GM12872 (cell line): ENCODE measurements at regions not wholly inside any gene's neighbourhood (a gene's known extent, or its start where the extent isn't known, plus 50 kb on each side); places are given as distances from the start of the nearest gene placed in this dataset.

Experiments
- CTCF ChIP-seq: IDR thresholded peaks from 3 replicates; pipeline ENCODE4 v1.5.1; 2011; ENCODE audit warnings: low read depth, mild to moderate bottlenecking, low read length, moderate library complexity; ENCODE audit not compliant: insufficient read depth

GRCh38 chr11:34770111-34770510, 146.1 kb downstream of the APIP start:
- no peak for TF ChIP-seq CTCF

- TF ChIP-seq CTCF, result no peak
Observed at GRCh38 chr11:34769224-34769623, 147.0 kb downstream of the APIP start.

- no peak for TF ChIP-seq CTCF
Observed at GRCh38 chr11:34758262-34758661, 137.4 kb downstream of the EHF start.

- TF ChIP-seq CTCF, result no peak
Observed at GRCh38 chr11:34757026-34757451, 136.1 kb downstream of the EHF start.

GRCh38 chr11:34756591-34756990, 135.7 kb downstream of the EHF start:
- no peak for TF ChIP-seq CTCF

GRCh38 chr11:34755671-34756070, 134.8 kb downstream of the EHF start:
- no peak for TF ChIP-seq CTCF

- TF ChIP-seq CTCF, result no peak
Observed at GRCh38 chr11:34754171-34754823, 133.4 kb downstream of the EHF start.
